HT-29 (cell line): ENCODE measurements at regions not wholly inside any gene's neighbourhood (a gene's known extent, or its start where the extent isn't known, plus 50 kb on each side); places are given as distances from the start of the nearest gene placed in this dataset.
"Not testable (repeated sequence)": the region's sequence is repeated elsewhere in the genome, so short reads cannot be mapped to it uniquely, and the experiment has no call there.

Source experiments
- DNase-seq: peaks from one replicate; pipeline ENCODE4 v3.0.0-alpha.2; 2015; ENCODE audit warnings: low spot score

DNA sequence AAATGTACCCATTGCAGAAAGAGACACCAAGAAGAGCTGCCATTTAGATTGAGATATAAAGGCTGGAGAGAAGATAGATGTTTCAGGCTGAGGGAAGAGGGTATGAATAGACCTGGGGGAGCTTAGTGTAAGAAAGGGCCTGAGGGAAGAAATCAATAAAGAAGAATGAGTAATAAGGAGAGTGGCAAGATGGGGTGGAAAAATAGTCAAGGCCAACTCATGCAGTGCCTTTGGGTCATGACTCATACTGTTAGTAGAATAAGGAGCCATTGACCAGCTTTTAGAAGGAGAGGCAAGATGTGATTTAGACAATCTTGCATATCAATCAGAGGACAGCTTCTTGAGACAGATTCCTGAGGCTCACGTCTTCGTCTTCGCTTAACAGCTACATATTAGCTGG, 287.5 kb downstream of the DUSP6 start:
- no peak for DNase-seq

DNA sequence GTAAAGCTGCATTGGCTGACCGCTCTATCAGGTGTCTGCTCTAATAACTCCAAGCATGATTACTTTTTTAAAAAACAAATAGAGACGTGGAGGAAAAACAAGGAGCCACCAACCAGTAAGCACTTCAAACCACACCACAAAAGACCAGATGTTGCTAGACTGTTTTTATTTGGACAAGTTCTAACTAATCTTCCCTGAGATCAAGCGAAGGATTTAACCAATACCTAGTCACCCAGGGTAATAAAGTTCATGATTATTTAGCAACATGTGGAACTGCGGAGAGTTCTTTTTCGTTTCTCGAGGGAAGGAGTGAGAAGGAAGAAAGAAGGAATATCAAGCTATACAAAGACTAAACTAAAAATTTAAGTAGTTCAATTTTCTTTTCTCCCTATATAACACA, 288.1 kb downstream of the DUSP6 start:
- no peak for DNase-seq

DNA sequence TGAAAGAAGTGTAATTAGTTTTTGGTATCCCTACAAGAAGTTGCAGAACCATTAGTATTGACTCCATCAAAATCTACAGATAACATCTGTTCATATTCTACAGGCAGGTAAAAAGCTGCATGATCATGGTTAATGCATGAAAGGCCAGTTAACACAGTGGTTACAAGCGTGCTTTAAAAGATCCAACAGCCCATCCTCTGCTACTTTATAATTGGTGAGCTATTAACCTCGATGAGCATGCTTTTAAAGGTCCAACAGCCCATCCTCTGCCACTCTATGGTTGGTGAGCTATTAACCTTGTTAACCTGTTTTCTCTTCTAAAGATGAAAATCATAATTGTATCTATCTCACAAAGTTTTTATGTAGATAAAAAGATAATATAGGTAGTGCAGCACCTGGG, 289.3 kb downstream of the DUSP6 start:
- DNase-seq = no peak

DNA sequence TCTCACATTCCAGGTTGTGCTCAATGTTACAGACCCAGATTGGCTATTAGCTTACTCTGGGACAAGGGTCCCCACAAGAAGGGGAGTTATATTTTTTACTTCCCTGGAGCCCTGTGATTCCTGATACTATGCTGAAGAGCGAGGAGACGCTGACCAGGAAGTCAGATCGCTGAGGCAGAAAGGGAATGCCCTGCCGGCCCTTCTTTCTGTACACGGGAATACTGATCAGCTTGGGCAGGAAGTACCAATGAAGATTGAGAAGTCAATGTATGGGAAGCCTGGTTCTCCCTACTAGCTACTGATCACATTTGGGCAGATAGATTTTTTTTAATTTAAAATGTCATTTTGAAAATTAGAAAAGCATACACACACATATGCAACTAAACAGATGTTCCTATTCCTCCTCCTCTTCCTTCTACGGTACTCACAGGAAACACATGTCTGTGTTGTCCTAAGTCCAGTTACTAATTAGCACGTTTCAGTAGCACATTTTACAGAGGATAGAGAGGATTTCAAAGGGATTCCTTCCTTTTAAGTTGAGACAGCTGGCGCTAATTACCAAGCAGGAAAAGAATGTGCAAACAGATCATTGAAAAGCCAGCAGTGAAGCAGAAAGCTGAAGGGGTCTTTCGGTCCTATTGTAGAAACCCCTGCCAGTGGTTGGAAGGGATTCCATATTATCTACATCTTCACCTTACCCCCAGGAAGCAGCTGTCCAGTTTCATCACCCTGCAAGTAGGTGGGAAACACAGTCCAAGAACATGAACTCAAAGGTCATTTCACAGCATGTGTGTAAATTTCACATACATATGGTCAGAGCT, 292.4 kb downstream of the DUSP6 start:
- no peak for DNase-seq

DNA sequence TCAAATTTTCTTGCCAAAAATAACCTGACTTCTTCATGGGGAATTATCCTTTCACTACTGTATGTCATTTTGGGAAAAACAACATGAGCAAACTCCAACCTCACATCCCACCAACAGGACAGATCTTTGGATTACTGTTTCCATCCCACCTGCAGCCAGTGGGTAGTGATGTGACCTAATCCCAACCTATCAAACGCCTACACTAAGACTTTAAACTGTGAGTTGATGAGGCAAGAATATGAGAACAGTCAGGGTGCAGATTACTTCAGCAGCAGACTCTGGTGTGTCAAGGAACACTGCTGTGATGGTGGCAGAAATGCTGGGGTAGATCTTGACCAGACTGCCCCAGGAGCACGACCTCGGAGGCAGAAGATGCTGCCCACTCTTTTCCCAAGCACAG, 293.2 kb downstream of the DUSP6 start:
- DNase-seq = no peak

DNA sequence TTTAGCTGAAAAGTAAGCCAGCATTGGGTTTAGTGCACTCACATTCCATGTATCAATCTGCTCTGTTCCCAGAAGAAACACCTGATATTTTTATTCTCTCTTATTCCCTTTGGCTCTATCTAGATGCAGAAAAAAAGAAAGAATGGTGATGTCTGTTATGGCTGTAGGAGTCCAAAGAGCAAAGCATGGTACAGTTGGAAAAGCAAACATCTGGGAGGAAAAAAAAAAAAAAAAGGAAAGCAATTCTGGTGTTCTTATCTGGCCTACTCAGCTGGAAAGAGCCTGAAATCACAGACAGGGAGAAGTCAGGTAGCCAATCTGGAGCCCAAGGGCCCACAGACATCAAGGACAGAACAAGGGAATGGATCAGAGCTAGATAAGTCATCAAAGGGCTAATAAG, 293.9 kb downstream of the DUSP6 start:
- no peak for DNase-seq

DNA sequence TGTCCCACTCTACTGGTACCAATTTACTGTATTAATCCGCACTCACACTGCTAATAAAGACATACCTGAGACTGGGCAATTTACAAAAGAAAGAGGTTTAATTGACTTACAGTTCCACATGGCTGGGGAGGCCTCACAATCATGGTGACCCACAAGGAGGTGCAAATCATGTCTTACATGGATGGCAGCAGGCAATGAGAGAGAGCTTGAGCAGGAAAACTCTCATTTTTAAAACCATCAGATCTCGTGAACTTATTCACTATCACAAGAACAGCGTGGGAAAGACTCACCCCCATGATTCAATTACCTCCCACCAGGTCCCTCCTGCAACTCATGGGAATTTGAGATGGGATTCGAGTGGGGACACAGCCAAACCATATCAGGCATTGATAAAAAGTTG, 298.5 kb downstream of the DUSP6 start:
- DNase-seq = not testable (repeated sequence)

DNA sequence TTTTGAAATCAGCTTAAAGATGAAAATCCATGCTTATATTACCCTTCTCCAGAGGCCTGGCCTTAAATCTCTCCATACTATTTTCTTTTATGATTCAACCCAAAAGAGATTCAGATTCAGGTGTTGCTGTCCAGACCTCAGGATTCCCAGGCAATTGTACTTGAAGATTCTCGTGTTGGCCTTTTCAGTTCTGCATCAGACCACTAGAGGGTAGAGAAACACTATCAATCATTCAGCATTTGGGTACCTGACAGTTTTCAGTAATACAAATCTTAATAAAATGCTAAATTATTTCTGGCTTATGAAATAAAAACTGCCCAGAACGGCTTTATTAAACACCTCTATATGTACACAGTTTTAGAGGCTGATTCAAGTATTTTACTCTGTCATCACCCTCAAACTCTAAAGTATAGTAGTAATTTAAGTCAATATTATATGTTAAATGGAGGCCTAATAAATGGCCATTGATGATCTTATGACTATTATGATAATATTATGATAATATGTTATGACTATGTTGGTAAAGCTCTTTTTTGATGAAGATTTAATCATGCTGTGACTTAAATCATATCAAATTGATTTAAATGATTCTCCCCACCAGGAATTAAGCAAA, 301.1 kb downstream of the DUSP6 start:
- peak; percentile 91 for DNase-seq

DNA sequence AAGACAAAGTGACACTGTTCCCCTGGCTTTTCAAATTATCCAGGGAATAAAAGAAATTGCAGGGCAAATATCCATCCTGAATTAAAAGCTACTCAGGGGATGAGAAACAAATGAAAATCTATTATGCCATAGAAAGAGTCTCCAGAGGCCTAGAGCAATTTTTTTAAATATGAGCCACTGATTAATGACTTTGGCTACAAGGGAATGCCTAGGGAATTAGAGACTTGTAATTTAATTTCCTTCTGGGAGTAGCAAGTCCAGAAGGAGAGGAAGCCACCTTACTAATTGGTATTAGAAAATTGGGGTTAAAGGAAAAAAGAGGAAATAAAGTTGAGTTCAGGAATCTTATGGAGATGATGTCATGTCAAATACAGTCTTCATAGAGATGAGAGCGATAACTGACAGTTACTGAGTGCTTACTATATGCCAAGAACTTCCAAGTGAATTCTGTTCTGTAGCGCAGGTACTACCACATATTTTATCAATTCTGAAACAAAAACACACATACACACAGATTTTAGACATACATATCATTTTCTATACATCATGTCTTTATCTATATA, 304.4 kb downstream of the DUSP6 start:
- DNase-seq = no peak

DNA sequence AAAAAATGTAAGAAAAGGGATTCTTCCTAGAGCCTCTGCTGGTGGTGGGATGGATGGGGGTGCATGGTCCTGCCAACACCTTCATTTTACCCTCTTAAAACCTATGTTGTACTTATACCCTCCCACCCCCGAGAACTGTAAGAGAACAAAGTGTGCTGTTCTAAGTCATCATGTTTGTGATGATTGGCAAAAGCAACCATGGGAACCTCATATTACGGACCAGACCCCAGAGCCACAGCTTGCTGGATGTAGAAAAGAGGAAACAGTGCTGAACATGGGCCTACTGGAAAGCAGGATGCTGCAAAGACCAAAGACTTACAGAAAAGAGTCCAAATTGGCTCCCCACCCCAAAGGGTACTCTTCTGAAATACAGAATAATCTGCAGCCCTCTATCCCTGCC, 311.2 kb downstream of the DUSP6 start:
- DNase-seq = no peak

DNA sequence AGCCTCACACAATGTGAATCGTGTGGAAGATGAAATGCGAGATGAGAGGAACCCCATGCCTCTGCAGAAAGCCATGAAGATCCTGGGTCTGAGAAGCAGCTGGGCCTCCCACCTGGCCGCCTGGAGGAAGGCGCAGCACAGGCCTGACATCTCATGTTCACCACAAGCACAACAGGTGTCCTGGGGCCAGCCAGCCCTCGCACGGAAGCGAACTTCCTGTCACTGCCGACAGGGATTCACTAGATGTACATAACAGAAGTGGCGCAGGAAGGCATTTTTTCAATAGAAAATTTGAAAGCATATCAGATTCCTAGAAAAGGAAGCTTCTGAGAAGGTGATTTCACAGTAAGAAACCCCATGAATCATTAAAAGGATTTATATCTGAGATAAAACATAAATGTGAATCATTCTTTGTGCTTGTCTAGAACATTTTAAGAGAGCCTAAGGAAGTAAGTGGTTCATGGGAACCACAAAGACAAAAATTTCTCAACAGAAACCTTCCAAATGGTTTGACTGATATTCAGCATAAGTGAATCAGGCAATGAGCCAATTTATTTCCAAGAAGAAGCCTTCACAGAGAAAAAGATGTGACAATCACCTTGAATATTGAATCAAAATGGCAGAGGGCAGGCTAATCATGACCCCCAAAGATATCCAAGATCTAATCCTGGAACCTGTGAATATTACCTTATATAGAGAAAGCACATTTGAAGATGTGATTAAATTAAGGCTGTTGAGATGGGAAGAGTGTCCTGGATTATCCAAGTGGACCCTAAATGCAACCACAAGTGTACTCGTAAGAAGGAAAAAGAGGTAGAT, 311.9 kb downstream of the DUSP6 start:
- no peak for DNase-seq

DNA sequence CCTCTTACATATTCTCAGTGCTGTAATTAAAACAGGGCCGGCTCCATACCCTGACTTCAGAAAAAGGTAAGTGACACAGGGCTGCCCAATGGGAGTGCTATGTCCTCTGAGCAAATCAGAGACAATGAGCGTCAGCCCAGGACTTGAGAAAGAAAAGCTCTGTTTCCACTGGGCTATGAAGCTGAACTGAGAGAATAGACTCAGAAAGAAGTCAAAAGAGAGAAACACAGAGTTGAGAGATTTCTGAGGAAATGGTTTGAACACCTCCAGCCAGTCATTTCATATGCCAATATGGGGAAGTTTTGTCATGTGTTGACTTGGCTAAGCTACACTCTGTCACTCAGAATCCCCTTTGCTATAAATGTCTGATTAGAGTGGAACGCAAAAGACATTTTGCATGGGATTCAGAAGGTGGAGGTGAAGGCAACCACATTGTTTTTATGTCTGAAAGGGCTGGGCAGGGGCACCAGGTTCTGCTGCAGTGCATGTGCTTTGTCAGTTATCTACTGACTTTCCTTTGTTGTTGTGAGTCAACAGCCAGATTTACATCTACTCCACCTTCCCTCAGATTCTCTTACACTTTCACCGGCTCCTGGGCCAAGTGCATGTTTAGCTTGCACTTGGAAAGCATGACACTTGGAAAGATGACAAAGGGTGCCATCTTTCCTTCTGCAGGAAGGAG, 313.3 kb downstream of the DUSP6 start:
- DNase-seq = no peak

DNA sequence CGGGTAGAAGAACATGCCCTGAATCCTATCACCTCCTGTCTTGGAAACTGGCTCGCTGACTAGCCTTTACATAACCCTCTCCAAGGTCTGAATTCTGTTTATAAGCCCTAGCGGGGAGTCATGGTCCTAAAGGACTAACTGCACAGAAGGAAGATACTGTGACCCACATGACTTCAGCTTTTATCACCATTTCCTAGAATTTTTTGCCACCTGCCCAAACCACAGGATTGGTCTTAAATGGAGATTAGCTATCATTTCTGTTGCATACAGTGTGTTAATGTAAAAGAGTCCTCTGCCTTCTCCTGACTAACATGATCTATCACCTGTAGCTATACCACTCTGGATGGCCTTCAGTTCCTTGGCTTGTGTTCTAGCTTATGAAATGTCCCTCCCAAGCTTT, 319.2 kb downstream of the DUSP6 start:
- no peak for DNase-seq

DNA sequence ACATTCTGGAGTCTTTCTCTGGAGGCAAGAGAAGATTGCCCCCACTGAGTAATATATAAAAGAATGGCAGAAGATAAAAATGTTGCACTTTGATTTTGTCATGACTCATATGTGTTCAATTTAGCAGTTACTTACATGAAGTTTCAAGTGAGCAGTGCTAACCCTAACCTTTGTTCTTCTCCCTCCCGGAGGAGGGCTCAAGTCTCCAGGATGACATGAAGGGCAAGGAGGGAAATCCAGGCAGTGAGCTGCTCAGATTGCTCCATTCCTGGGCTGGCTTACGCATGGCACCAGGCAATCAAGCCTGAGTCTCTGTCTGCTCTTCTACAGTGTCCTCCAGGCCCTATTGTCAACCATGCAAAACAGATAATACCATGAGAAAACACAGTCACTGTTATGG, 322.3 kb downstream of the DUSP6 start:
- DNase-seq = no peak

DNA sequence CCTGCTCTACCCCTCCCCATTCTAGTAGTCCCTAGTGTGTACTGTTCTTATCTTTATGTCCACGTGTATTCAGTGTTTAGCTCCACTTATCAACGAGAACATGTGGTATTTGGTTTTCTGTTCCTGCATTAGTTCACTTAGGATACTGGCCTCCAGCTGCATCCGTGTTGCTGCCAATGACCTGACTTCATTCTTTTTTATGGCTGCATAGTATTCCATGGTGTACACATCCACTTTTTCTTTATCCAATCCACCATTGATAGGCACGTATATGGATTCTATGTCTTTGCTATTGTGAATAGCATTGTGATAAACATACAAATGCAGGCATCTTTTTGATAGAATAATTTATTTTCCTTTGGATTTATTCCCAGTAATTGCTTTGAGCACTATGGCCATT, 327.7 kb downstream of the DUSP6 start:
- DNase-seq = no peak

DNA sequence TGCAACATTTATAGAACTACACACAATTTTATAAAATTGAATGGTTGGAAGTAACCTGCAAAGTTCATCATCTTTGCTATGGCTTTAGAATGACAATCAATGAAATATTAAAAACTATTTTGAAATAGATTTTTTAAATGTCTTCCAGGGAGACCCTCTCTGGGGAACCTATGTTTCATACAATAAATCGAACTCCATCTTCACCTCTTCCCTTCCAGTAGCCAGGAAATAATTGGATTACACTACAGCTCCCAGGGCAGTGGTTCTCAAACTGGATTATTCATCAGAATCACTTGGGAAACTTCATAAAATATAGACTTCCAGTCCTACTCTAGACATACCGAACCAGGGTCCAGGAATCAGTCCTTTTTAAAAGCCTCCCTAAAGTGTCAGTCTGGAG, 328.4 kb downstream of the DUSP6 start:
- no peak for DNase-seq

DNA sequence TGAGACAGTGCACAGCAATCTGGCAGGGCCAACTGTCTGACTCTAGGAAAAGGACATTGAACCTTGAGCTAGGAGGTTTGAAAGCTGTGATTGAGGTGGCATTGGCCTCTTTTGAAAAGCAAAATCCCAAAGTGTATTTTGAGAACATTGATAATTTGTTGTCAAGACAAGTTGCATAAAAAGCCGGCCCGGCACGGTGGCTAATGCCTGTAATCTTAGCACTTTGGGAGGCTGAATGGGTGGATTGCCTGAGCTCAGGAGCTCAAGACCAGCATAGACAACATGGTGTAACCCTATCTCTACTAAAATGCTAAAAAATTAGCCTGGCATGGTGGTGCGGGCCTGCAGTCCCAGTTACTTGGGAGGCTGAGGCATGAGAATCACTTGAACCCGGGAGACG, 331.6 kb downstream of the DUSP6 start:
- no peak for DNase-seq

DNA sequence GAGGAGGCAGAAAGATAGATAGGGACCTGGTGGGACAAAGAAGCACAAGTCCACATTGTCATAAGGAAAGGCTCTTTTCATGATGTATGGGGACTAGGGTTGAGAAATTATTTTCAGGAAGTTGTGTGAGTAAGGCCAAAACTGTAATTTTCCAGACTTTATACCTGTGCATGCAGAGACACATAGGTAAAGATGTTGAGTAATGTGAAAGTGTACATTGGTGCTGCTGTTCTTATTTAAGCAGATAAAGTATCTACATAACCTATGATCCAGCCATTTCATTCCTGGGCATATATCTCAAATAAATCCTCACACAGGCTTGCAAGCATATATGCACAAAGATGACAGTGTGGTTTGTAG, 332.2 kb downstream of the DUSP6 start:
- no peak for DNase-seq

DNA sequence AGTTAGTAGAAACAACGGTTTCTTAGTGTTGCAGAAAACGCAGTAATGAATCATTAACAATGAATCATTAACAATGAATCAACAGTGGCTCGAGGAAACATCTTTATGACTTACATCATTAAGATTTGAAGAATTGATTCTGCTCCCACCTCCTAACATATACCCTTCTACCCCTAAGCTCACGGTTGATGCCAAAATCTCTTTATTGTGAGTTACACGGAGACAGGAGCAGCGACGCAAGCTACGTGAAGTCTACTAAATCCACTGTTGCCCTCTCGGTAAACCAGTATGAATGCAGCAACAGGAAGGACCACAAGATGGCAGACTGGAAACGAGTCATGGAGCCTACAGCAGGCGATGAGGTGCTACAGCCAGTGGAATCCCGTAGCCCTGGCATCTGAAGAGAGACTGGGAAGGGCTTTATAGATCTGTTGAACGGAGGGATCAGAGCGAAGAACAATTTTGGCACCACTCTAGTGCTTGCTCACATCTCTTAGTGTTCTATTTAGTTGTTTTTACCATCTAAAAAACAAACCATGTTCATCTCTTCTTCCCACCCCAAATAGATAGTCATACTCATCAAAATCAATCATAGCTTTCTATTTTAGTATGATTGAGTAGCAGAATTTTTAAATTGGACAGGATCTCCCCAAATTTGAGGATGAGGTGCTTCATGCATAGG, 332.7 kb downstream of the DUSP6 start:
- peak; percentile 96 for DNase-seq

DNA sequence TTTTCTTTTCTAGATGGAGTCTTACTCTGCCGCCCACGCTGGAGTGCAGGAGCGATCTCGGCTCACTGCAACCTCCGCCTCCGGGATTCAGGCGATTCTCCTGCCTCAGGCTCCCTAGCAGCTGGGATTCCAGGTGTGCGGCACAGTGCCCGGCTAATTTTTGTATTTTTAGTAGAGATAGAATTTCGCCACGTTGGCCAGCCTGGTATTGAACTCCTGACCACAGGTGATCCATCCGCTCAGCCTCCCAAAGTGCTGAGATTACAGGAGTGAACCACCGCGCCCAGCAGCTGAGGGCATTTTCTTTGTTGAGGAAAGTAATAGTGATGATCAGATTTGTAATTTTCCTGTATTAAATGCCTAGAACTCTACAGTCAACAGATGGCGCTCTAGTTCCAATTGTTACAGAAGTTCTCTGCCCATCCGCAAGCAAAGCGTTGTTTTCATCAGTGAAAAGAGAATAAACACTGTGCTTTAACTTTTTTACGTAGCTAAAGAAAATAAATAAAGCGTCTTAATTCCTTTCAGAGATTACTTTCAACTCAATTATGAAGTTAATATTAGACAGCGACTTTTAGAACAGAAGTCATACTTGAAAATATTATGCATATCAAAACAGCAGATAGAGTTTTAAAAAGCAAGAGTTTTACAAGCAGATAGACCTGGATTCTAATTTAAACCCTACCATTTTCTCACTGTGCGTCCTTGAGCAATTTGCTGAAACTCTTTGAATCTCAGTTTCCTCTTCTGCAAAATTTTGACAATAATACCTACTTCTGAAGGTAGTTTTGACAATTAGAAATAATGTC, 335.1 kb downstream of the DUSP6 start:
- peak; percentile 89 for DNase-seq
